Large intestine (tissue), 3 donors: ENCODE measurements at regions not wholly inside any gene's neighbourhood (a gene's known extent, or its start where the extent isn't known, plus 50 kb on each side); places are given as distances from the start of the nearest gene placed in this dataset.
"Not testable (repeated sequence)": the region's sequence is repeated elsewhere in the genome, so short reads cannot be mapped to it uniquely, and the experiment has no call there.

Source experiments
- DNase-seq, 2 donors: peaks; one replicate each; pipeline versions ENCODE4 v3.0.0 to v3.0.0-alpha.2; 2013
- H3K27ac ChIP-seq: one replicate; pipeline ENCODE4 v1.5.1; 2013; ENCODE audit warnings: low read length
- H3K27me3 ChIP-seq: 2 replicates; pipeline ENCODE4 v1.6.1; 2013; ENCODE audit warnings: low read length; ENCODE audit not compliant: control insufficient read depth, insufficient read depth
- H3K36me3 ChIP-seq: 2 replicates; pipeline ENCODE4 v1.6.1; 2013; ENCODE audit warnings: low read length; ENCODE audit not compliant: control insufficient read depth, insufficient read depth
- H3K4me1 ChIP-seq: one replicate; pipeline ENCODE4 v1.6.1; 2013; ENCODE audit warnings: low read length; ENCODE audit not compliant: control insufficient read depth, insufficient read depth
- H3K4me3 ChIP-seq: one replicate; pipeline ENCODE4 v1.5.1; 2013; ENCODE audit warnings: low read length
- H3K9me3 ChIP-seq: one replicate; pipeline ENCODE4 v1.6.1; 2013; ENCODE audit warnings: mild to moderate bottlenecking, low read depth, low read length, moderate library complexity; ENCODE audit not compliant: control insufficient read depth
- WGBS: methylation state at CpG from one replicate; pipeline ENCODE4 v1.1.5; 2013; ENCODE audit warnings: low lambda C conversion rate; ENCODE audit not compliant: insufficient coverage; 5-methylcytosine and 5-hydroxymethylcytosine counted together

DNA sequence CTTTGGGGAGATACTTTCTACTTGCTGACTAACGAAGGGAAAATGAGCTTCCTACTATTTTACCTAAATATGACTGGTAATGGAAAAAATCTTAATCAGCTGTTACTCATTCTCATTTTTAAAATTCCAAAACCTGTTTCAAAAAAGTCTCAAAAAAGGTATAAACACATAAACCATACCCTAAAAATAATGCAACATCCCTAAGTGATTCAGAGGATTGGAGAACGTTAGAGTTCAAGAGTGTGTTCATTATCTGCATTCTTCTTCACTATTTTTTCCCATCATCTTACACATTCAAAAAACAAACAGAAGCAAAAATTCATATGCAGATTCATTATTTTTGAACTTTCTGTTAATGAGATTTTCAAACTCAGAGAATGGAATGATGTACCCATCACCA lies 150.4 kb upstream of the GNAI1 start:
- no peaks in the 10 kb centered on the region for H3K27me3 ChIP-seq
- H3K4me3 ChIP-seq = no peak overlapping the region
- H3K27ac ChIP-seq = no peak overlapping the region
- DNase-seq = no peak
- H3K36me3 ChIP-seq = no peaks in the 10 kb centered on the region
- WGBS = 57% methylated on average over 1 of the region's 2 CpGs
- no peaks in the 10 kb centered on the region for H3K9me3 ChIP-seq
- no peaks in the 10 kb centered on the region for H3K4me1 ChIP-seq

DNA sequence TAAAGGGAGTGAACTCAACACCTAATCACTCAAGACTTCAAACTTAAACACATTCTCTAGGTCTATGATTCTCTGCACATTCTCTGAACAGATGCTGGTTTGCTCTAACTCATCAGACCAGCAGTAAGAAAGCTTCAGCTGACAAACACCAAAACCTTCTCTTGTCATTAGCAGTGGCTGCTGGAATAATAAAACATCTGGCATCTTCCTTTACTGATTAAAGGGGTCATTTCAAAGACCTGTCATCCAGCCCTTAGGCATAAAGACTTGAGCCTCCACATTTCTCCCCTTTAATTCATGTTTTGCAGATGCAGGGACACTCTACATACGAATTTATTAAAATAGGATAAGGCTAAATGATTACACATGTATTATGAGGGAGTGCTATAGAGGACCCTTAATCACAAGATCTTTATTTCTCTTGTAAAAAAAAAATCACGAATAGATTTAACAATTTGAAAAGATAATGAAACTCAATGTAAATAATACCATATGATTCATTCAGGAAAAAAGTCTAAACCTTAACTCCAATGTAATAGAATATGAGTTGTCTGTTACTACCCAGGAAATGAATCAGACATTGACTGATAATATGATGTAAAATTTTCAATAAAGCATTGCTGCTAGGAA lies 152.4 kb upstream of the GNAI1 start:
- 29% methylated on average over 1 of the region's 2 CpGs for WGBS
- no peaks in the 10 kb centered on the region for H3K36me3 ChIP-seq
- no peak for DNase-seq
- no peaks in the 10 kb centered on the region for H3K4me1 ChIP-seq
- H3K27ac ChIP-seq = no peak overlapping the region
- H3K4me3 ChIP-seq = no peak overlapping the region
- H3K27me3 ChIP-seq = no peaks in the 10 kb centered on the region
- peaks cover 6% of the 10 kb centered on the region for H3K9me3 ChIP-seq

DNA sequence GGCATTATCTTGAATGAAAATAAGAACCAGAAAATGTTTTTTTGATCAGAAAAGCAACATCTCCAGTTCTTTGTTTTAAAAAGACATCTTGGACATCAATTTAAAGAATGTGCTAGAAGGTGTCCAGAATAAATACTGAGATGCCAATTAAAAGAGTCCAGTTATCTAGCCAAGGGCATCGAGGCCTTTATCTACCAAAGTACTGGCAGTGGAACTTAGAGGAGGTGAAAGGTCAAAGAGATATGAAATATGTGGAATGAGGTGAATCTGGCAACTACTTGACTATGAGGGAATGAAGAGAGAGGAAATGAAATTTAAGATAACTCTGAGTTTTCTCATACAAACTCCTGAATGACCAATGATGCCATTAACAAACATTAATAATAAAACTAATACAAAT lies 154.3 kb upstream of the GNAI1 start:
- Histone ChIP-seq H3K36me3 (no peaks in the 10 kb centered on the region), H3K4me1 (no peaks in the 10 kb centered on the region), H3K9me3 (peaks cover 6% of the 10 kb centered on the region), H3K4me3 (no peak overlapping the region), H3K27me3 (no peaks in the 10 kb centered on the region), H3K27ac (no peak overlapping the region)
- no peak for DNase-seq
- WGBS = no CpG with 5 or more reads among the region's 1 CpG

GRCh38 chr7:79979437-79979836 lies 155.2 kb upstream of the GNAI1 start:
- H3K4me1 ChIP-seq = no peaks in the 10 kb centered on the region
- no peak overlapping the region for H3K4me3 ChIP-seq
- H3K27me3 ChIP-seq = no peaks in the 10 kb centered on the region
- 75% methylated on average over 1 of the region's 2 CpGs for WGBS
- no peak for DNase-seq
- H3K9me3 ChIP-seq = peaks cover 6% of the 10 kb centered on the region
- no peak overlapping the region for H3K27ac ChIP-seq
- H3K36me3 ChIP-seq = no peaks in the 10 kb centered on the region

GRCh38 chr7:79977481-79977880 lies 157.2 kb upstream of the GNAI1 start:
- Histone ChIP-seq H3K4me1 (no peaks in the 10 kb centered on the region), H3K27ac (no peak overlapping the region), H3K27me3 (no peaks in the 10 kb centered on the region), H3K36me3 (no peaks in the 10 kb centered on the region), H3K4me3 (no peak overlapping the region), H3K9me3 (peaks cover 6% of the 10 kb centered on the region)
- no peak for DNase-seq
- WGBS = no CpG with 5 or more reads among the region's 16 CpGs

DNA sequence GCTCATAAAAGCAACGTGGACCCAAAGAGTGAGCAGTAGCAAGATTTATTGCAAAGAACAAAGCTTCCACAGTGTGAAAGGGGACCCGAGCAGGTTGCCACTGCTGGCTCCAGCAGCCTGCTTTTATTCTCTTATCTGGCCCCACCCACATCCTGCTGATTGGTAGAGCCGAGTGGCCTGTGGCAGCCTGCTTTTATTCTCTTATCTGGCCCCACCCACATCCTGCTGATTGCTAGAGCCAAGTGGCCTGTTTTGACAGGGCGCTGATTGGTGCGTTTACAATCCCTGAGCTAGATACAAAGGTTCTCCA lies 158.0 kb upstream of the GNAI1 start:
- not testable (repeated sequence) for H3K27me3 ChIP-seq, H3K36me3 ChIP-seq, H3K27ac ChIP-seq, H3K4me1 ChIP-seq, DNase-seq, H3K4me3 ChIP-seq, H3K9me3 ChIP-seq
- WGBS = no CpG with 5 or more reads among the region's 5 CpGs

- not testable (repeated sequence) for H3K36me3 ChIP-seq, DNase-seq, H3K27me3 ChIP-seq, H3K9me3 ChIP-seq, H3K4me1 ChIP-seq, H3K27ac ChIP-seq, H3K4me3 ChIP-seq
- WGBS = no CpG with 5 or more reads among the region's 26 CpGs
Measured at GRCh38 chr7:79975986-79976710, 158.5 kb upstream of the GNAI1 start.

GRCh38 chr7:79973455-79973854 lies 161.2 kb upstream of the GNAI1 start:
- H3K9me3 ChIP-seq = peaks cover 6% of the 10 kb centered on the region
- no peaks in the 10 kb centered on the region for H3K4me1 ChIP-seq
- H3K27ac ChIP-seq = no peak overlapping the region
- no peaks in the 10 kb centered on the region for H3K27me3 ChIP-seq
- no CpG with 5 or more reads among the region's 1 CpG for WGBS
- no peak overlapping the region for H3K4me3 ChIP-seq
- no peaks in the 10 kb centered on the region for H3K36me3 ChIP-seq
- DNase-seq = no peak

GRCh38 chr7:79971058-79971457 lies 163.6 kb upstream of the GNAI1 start:
- no peak overlapping the region for H3K4me3 ChIP-seq
- no peak for DNase-seq
- 60% methylated on average over 1 of the region's 3 CpGs for WGBS
- H3K27ac ChIP-seq = no peak overlapping the region
- no peaks in the 10 kb centered on the region for H3K27me3 ChIP-seq
- no peaks in the 10 kb centered on the region for H3K36me3 ChIP-seq
- no peaks in the 10 kb centered on the region for H3K4me1 ChIP-seq
- H3K9me3 ChIP-seq = no peaks in the 10 kb centered on the region

DNA sequence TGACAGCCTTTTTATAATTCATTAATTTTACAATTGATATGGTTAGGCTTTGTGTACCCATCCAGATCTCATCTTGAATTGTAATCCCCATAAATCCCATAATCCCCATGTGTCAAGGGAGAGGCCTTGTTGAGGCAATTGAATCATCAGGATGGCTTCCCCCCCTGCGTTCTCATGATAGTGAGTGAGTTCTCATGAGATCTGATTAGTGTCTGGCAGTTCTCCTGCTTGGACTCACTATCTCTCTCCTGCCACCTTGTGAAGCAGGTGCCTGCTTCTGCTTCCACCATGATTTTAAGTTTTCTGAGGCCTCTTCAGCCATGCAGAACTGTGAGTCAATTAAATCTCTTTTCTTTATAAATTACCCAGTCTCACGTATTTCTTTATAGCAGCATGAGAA lies 165.7 kb upstream of the GNAI1 start:
- Histone ChIP-seq H3K36me3 (no peaks in the 10 kb centered on the region), H3K27ac (no peak overlapping the region), H3K27me3 (no peaks in the 10 kb centered on the region), H3K4me3 (no peak overlapping the region), H3K9me3 (no peaks in the 10 kb centered on the region), H3K4me1 (no peaks in the 10 kb centered on the region)
- 100% methylated on average over 1 of the region's 2 CpGs for WGBS
- no peak for DNase-seq

GRCh38 chr7:79968077-79968648 lies 166.5 kb upstream of the GNAI1 start:
- Histone ChIP-seq H3K9me3 (no peaks in the 10 kb centered on the region), H3K4me1 (no peaks in the 10 kb centered on the region), H3K27ac (no peak overlapping the region), H3K27me3 (no peaks in the 10 kb centered on the region), H3K4me3 (no peak overlapping the region), H3K36me3 (no peaks in the 10 kb centered on the region)
- 83% methylated on average over 1 of the region's 4 CpGs for WGBS
- DNase-seq = no peak
